RWPE2 (cell line): ENCODE measurements at regions not wholly inside any gene's neighbourhood (a gene's known extent, or its start where the extent isn't known, plus 50 kb on each side); places are given as distances from the start of the nearest gene placed in this dataset.

Source experiments
- ATAC-seq: fragments of 200-7000 bp; cut with Tn5 transposase; 3 replicates; pipeline ENCODE4 v1.9.1; 2021; ENCODE audit warnings: low read depth
- DNase-seq: peaks from one replicate; pipeline ENCODE4 v3.0.0-alpha.2; 2020; ENCODE audit warnings: low spot score
- H3K27ac ChIP-seq: fragments of 450-650 bp; 2 replicates; pipeline ENCODE4 v1.5.1; 2017; ENCODE audit warnings: mild to moderate bottlenecking; ENCODE audit not compliant: poor library complexity, severe bottlenecking
- H3K27me3 ChIP-seq: fragments of 250-450 bp; sonication (Bioruptor Pico); 2 replicates; pipeline ENCODE4 v1.5.1; 2021; ENCODE audit warnings: mild to moderate bottlenecking, moderate library complexity; ENCODE audit not compliant: insufficient read depth, poor library complexity, severe bottlenecking
- H3K36me3 ChIP-seq: fragments of 250-450 bp; sonication (Bioruptor Pico); 2 replicates; pipeline ENCODE4 v1.5.1; 2020; ENCODE audit warnings: low read depth, mild to moderate bottlenecking, moderate library complexity
- H3K4me1 ChIP-seq: fragments of 250-450 bp; sonication (Bioruptor Pico); 2 replicates; pipeline ENCODE4 v1.5.1; 2021; ENCODE audit warnings: mild to moderate bottlenecking, moderate library complexity; ENCODE audit not compliant: insufficient read depth, poor library complexity, severe bottlenecking
- H3K4me3 ChIP-seq: fragments of 250-450 bp; sonication (Bioruptor Pico); 2 replicates; pipeline ENCODE4 v1.5.1; 2021; ENCODE audit warnings: mild to moderate bottlenecking, moderate library complexity; ENCODE audit not compliant: severe bottlenecking
- H3K9me3 ChIP-seq: fragments of 250-450 bp; sonication (Bioruptor Pico); 2 replicates; pipeline ENCODE4 v1.5.1; 2021; ENCODE audit warnings: mild to moderate bottlenecking, moderate library complexity; ENCODE audit not compliant: severe bottlenecking
- TF ChIP-seq, protein P1 (sequence below): fragments of 450-650 bp; IDR thresholded peaks from one replicate; pipeline ENCODE4 v1.5.1; 2017; ENCODE audit warnings: mild to moderate bottlenecking, moderate library complexity; ENCODE audit not compliant: poor library complexity, severe bottlenecking

DNA sequence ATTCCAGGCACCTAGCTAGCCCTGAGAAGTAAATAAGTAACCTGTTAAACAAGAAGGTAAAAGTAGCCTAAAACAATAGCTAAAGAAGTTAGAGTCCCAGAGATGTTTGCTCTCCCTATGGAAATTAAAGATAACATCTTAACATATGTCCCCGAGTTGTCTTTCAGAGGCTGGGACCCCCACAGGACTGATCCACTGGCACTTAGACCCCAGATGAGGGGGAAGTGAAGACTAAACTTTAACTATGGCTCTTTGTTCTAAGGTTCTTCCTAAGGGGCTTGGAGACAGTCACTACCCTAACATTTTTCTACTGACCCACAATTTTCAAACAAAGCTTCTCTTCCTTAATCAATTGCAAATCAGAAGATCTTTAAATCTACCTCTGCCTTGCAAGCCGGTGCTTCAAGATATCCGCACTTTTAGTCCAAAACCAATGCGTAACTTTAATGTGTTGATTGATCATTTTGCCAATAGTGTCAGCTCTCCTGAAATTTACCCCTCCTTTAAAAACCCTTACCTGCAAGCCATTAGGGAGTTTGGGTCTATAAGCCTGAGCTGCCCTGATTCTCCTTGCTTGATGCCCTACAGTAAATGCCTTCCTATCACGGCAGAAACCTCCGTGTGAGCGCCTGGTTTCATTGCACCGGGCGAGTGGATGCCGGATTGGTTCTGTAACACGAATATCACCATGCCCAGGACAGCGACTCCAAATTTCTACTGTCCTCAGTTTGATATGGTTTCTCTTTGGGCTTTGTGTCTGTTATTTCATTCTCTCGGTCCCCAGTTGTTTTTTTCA, 404.4 kb downstream of the SIPA1L2 start:
- no peaks in the 10 kb centered on the region for H3K36me3 ChIP-seq
- H3K27me3 ChIP-seq = no peaks in the 10 kb centered on the region
- H3K27ac ChIP-seq = no peak overlapping the region
- no peak for DNase-seq
- TF ChIP-seq, protein P1, sequence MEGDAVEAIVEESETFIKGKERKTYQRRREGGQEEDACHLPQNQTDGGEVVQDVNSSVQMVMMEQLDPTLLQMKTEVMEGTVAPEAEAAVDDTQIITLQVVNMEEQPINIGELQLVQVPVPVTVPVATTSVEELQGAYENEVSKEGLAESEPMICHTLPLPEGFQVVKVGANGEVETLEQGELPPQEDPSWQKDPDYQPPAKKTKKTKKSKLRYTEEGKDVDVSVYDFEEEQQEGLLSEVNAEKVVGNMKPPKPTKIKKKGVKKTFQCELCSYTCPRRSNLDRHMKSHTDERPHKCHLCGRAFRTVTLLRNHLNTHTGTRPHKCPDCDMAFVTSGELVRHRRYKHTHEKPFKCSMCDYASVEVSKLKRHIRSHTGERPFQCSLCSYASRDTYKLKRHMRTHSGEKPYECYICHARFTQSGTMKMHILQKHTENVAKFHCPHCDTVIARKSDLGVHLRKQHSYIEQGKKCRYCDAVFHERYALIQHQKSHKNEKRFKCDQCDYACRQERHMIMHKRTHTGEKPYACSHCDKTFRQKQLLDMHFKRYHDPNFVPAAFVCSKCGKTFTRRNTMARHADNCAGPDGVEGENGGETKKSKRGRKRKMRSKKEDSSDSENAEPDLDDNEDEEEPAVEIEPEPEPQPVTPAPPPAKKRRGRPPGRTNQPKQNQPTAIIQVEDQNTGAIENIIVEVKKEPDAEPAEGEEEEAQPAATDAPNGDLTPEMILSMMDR = no peak
- no peak overlapping the region for H3K4me3 ChIP-seq
- peaks cover 38% of the 10 kb centered on the region for H3K4me1 ChIP-seq
- no peak for ATAC-seq
- no peaks in the 10 kb centered on the region for H3K9me3 ChIP-seq

DNA sequence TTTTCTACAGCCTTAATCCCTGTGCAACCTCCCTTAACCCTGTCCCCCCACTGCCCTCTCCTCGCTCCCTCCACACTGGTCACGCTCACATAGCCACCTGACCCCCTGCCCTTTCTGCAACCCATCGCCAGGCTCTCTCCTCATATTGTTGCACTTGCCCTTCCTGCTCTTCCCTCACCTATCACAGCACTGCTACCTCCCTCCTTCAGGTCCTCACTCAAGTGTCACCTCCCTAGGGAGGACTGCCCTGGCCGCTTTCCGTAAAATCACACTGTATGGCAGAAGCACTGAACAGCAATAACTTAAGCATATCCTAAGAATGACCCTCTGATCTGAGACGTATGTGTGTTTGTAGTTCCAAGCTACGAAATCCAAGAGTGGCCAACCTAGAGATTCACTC, 406.0 kb downstream of the SIPA1L2 start:
- H3K4me3 ChIP-seq = no peak overlapping the region
- no peak for DNase-seq
- no peak for ATAC-seq
- H3K9me3 ChIP-seq = no peaks in the 10 kb centered on the region
- H3K27me3 ChIP-seq = no peaks in the 10 kb centered on the region
- H3K27ac ChIP-seq = no peak overlapping the region
- no peaks in the 10 kb centered on the region for H3K36me3 ChIP-seq
- TF ChIP-seq, protein P1 = no peak
- H3K4me1 ChIP-seq = peaks cover 38% of the 10 kb centered on the region

GRCh38 chr1:232223183-232223708, 406.7 kb downstream of the SIPA1L2 start:
- no peaks in the 10 kb centered on the region for H3K9me3 ChIP-seq
- peak overlapping the region; percentile 75 for H3K27ac ChIP-seq
- no peak for DNase-seq
- ATAC-seq = no peak
- no peak overlapping the region for H3K4me3 ChIP-seq
- TF ChIP-seq, protein P1 = no peak
- H3K27me3 ChIP-seq = no peaks in the 10 kb centered on the region
- peaks cover 38% of the 10 kb centered on the region for H3K4me1 ChIP-seq
- no peaks in the 10 kb centered on the region for H3K36me3 ChIP-seq

DNA sequence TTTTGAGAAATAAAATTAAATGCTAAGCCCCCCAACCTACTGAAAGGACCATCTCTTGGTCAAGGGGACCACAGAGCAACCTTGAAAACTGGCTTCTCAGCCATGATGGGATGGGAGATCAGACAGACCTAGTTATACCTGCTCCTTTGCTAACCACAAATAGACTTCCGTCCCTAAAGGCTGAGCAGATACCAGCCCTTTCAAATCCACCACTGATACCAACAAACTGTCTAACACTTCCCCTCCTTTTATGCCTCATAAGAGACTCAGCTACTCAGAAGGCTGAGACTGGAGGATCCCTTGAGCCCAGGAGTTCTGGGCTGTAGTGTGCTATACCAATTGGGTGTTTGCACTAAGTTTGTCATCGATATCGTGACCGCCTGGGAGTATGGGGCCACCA, 407.3 kb downstream of the SIPA1L2 start:
- ATAC-seq (no peak), DNase-seq (no peak)
- H3K27me3 ChIP-seq = no peaks in the 10 kb centered on the region
- TF ChIP-seq, protein P1 = no peak
- H3K4me1 ChIP-seq = peaks cover 38% of the 10 kb centered on the region
- no peak overlapping the region for H3K4me3 ChIP-seq
- peak overlapping the region; percentile 75 for H3K27ac ChIP-seq
- H3K9me3 ChIP-seq = no peaks in the 10 kb centered on the region
- no peaks in the 10 kb centered on the region for H3K36me3 ChIP-seq

DNA sequence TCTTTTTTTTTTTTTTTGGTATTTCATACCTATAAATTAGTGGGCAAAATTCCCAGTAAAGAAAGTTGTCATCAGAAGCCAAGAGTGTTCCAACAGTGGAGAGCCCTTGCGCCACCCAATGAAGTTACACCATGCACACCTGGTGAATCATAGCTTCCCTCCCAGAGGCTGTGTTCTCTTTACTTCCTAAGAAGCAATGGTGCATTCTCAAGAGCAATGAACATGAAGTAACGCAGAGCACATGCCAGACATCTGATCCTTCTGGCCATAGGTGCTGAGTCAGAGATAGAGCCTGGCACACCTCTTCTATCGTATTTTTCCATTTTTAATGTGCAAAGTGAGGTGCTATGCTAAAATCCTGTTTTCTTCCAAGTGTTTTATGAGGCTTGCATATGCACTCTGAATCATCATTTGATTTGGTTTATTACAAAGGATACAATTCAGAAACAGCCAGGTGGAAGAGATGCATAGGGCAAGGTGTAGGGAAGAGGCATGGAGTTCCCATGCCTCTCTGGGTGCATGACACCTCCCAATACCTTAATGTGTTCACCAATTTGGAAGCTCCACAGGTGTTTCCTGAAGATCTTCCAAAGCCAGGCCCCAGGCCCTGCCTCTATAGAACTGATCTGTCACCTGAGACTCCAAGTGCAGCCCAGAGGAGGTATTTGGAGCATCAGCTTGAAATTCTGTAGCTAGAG, 408.0 kb downstream of the SIPA1L2 start:
- no peaks in the 10 kb centered on the region for H3K9me3 ChIP-seq
- peak; percentile 93 for ATAC-seq
- TF ChIP-seq, protein P1 = no peak
- H3K4me3 ChIP-seq = no peak overlapping the region
- peak overlapping the region; percentile 75 for H3K27ac ChIP-seq
- DNase-seq = peak; percentile 76
- H3K27me3 ChIP-seq = no peaks in the 10 kb centered on the region
- H3K36me3 ChIP-seq = no peaks in the 10 kb centered on the region
- peaks cover 32% of the 10 kb centered on the region for H3K4me1 ChIP-seq
